ENCODE measurements at regions not wholly inside any gene's neighbourhood (a gene's known extent, or its start where the extent isn't known, plus 50 kb on each side); places are given as distances from the start of the nearest gene placed in this dataset.
"Not testable (repeated sequence)": the region's sequence is repeated elsewhere in the genome, so short reads cannot be mapped to it uniquely, and the experiment has no call there.

DNA sequence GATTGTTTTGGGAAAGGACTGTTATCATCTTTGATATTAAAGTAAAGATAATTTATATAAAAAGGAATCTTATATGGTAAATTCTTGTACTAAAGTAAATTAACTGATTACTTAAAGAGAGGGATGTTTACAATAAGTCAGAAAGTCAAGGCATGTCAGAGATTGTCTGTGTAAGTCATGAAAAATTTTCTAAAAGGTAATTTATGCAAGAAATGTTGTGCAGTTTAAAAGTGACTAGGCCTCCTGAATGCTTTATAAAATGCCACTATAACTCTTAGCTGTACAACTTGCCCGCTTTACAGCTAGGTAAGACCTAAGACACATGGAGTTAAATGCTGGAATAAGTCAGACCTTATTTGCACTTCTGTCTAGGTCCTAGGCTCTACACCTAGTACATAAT, 692.9 kb downstream of the GBE1 start:
- no peak overlapping the region for H3K4me3 ChIP-seq (ENCODE audit: low read depth, low read length)
- no peaks in the 10 kb centered on the region for H3K4me1 ChIP-seq (ENCODE audit: control insufficient read depth, insufficient read depth, low read length, poor library complexity, severe bottlenecking)
- Mint-ChIP-seq H3K9me3 (peaks cover 0 to 20% (median 16%) of the 10 kb centered on the region in 7 donors), H3K4me3 (no peak overlapping the region), H3K27ac (no peak overlapping the region), H3K36me3 (no peaks in the 10 kb centered on the region), H3K4me1 (no peaks in the 10 kb centered on the region), H3K27me3 (no peaks in the 10 kb centered on the region)
- no peaks in the 10 kb centered on the region for H3K36me3 ChIP-seq (ENCODE audit: control insufficient read depth, insufficient read depth, low read length)
- H3K27me3 ChIP-seq (ENCODE audit: control insufficient read depth, insufficient read depth, low read length), result no peaks in the 10 kb centered on the region
- no peaks in the 10 kb centered on the region for H3K9me3 ChIP-seq (ENCODE audit: control insufficient read depth in 2 of 2, low read length in 2 of 2)
- ATAC-seq (ENCODE audit: low read depth in 2 of 2), result no peak
- no peak overlapping the region for H3K27ac ChIP-seq (ENCODE audit: insufficient read depth, low read length, poor library complexity, severe bottlenecking)
- DNase-seq, result no peak

GRCh38 chr3:81063896-81064295, 697.5 kb downstream of the GBE1 start:
- DNase-seq (no peak), ATAC-seq (ENCODE audit: low read depth in 2 of 2) (no peak)
- H3K36me3 Mint-ChIP-seq, result no peaks in the 10 kb centered on the region
- peaks cover 0 to 25% (median 5%) of the 10 kb centered on the region in 7 donors for H3K9me3 Mint-ChIP-seq
- Histone ChIP-seq H3K9me3 (ENCODE audit: control insufficient read depth in 2 of 2, low read length in 2 of 2) (no peaks in the 10 kb centered on the region), H3K27ac (ENCODE audit: insufficient read depth, low read length, poor library complexity, severe bottlenecking) (no peak overlapping the region), H3K4me3 (ENCODE audit: low read depth, low read length) (no peak overlapping the region), H3K4me1 (ENCODE audit: control insufficient read depth, insufficient read depth, low read length, poor library complexity, severe bottlenecking) (no peaks in the 10 kb centered on the region), H3K36me3 (ENCODE audit: control insufficient read depth, insufficient read depth, low read length) (no peaks in the 10 kb centered on the region), H3K27me3 (ENCODE audit: control insufficient read depth, insufficient read depth, low read length) (no peaks in the 10 kb centered on the region)
- H3K27me3 Mint-ChIP-seq, result no peaks in the 10 kb centered on the region
- H3K4me1 Mint-ChIP-seq, result no peaks in the 10 kb centered on the region
- no peak overlapping the region for H3K27ac Mint-ChIP-seq
- H3K4me3 Mint-ChIP-seq, result no peak overlapping the region

GRCh38 chr3:81051133-81051532, 710.3 kb downstream of the GBE1 start:
- not testable (repeated sequence) for H3K27me3 Mint-ChIP-seq; H3K36me3 Mint-ChIP-seq; H3K9me3 ChIP-seq (ENCODE audit: control insufficient read depth in 2 of 2, low read length in 2 of 2); H3K27ac Mint-ChIP-seq; H3K36me3 ChIP-seq (ENCODE audit: control insufficient read depth, insufficient read depth, low read length); H3K4me1 ChIP-seq (ENCODE audit: control insufficient read depth, insufficient read depth, low read length, poor library complexity, severe bottlenecking); DNase-seq; H3K27me3 ChIP-seq (ENCODE audit: control insufficient read depth, insufficient read depth, low read length); H3K27ac ChIP-seq (ENCODE audit: insufficient read depth, low read length, poor library complexity, severe bottlenecking); H3K4me3 ChIP-seq (ENCODE audit: low read depth, low read length); H3K4me1 Mint-ChIP-seq; ATAC-seq (ENCODE audit: low read depth in 2 of 2); H3K4me3 Mint-ChIP-seq
- peaks cover 0 to 12% (median 2%) of the 10 kb centered on the region in 7 donors for H3K9me3 Mint-ChIP-seq

- no peak for ATAC-seq (ENCODE audit: low read depth in 2 of 2)
- no peaks in the 10 kb centered on the region for H3K36me3 Mint-ChIP-seq
These were observed 713.3 kb downstream of the GBE1 start for GRCh38 chr3:81048058-81048665.

GRCh38 chr3:81045976-81046375, 715.5 kb downstream of the GBE1 start:
- no peaks in the 10 kb centered on the region for H3K27me3 Mint-ChIP-seq
- ATAC-seq (ENCODE audit: low read depth in 2 of 2), result no peak

More at GRCh38 chr3:81048058-81048665, 713.3 kb downstream of the GBE1 start:
- Mint-ChIP-seq H3K27ac (no peak overlapping the region), H3K27me3 (no peaks in the 10 kb centered on the region), H3K4me3 (no peak overlapping the region), H3K9me3 (peaks cover 0 to 16% (median 3%) of the 10 kb centered on the region in 7 donors), H3K4me1 (no peaks in the 10 kb centered on the region)
- H3K4me1 ChIP-seq (ENCODE audit: control insufficient read depth, insufficient read depth, low read length, poor library complexity, severe bottlenecking), result no peaks in the 10 kb centered on the region
- DNase-seq, result no peak
- H3K36me3 ChIP-seq (ENCODE audit: control insufficient read depth, insufficient read depth, low read length), result no peaks in the 10 kb centered on the region
- no peaks in the 10 kb centered on the region for H3K27me3 ChIP-seq (ENCODE audit: control insufficient read depth, insufficient read depth, low read length)
- H3K4me3 ChIP-seq (ENCODE audit: low read depth, low read length), result no peak overlapping the region
- H3K27ac ChIP-seq (ENCODE audit: insufficient read depth, low read length, poor library complexity, severe bottlenecking), result no peak overlapping the region
- H3K9me3 ChIP-seq (ENCODE audit: control insufficient read depth in 2 of 2, low read length in 2 of 2), result peaks cover 0 to 2% of the 10 kb centered on the region in 2 experiments

DNA sequence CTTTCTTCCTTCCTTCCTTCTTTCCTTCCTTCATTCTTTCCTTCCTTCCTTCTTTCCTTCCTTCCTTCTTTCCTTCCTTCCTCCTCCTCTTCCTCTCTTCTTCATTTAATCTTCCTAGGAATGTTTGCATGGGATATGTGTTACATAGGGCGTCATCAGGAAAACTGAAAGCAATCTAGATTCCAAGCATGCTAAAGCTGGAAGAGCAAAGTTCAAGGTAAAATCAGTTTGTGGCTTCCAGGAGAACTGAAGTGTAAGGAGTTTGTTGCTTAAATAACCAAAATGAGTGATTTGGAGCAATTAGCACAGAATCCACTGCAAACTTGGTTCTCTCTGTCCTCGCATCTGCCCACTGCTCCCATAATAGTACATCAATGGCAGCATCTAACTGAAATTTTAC, 716.2 kb downstream of the GBE1 start:
- H3K36me3 ChIP-seq (ENCODE audit: control insufficient read depth, insufficient read depth, low read length), result no peaks in the 10 kb centered on the region
- Mint-ChIP-seq H3K4me3 (no peak overlapping the region), H3K27ac (no peak overlapping the region), H3K27me3 (no peaks in the 10 kb centered on the region), H3K4me1 (no peaks in the 10 kb centered on the region), H3K9me3 (peaks cover 0 to 16% (median 4%) of the 10 kb centered on the region in 7 donors), H3K36me3 (no peaks in the 10 kb centered on the region)
- H3K9me3 ChIP-seq (ENCODE audit: control insufficient read depth in 2 of 2, low read length in 2 of 2), result peaks cover 0 to 5% of the 10 kb centered on the region in 2 experiments
- H3K27ac ChIP-seq (ENCODE audit: insufficient read depth, low read length, poor library complexity, severe bottlenecking), result no peak overlapping the region
- ATAC-seq (ENCODE audit: low read depth in 2 of 2), result no peak
- no peaks in the 10 kb centered on the region for H3K27me3 ChIP-seq (ENCODE audit: control insufficient read depth, insufficient read depth, low read length)
- no peak overlapping the region for H3K4me3 ChIP-seq (ENCODE audit: low read depth, low read length)
- no peaks in the 10 kb centered on the region for H3K4me1 ChIP-seq (ENCODE audit: control insufficient read depth, insufficient read depth, low read length, poor library complexity, severe bottlenecking)
- no peak for DNase-seq

More at GRCh38 chr3:81045976-81046375, 715.5 kb downstream of the GBE1 start:
- H3K36me3 ChIP-seq (ENCODE audit: control insufficient read depth, insufficient read depth, low read length), result no peaks in the 10 kb centered on the region
- peaks cover 0 to 16% (median 4%) of the 10 kb centered on the region in 7 donors for H3K9me3 Mint-ChIP-seq
- no peak overlapping the region for H3K27ac ChIP-seq (ENCODE audit: insufficient read depth, low read length, poor library complexity, severe bottlenecking)
- peaks cover 0 to 5% of the 10 kb centered on the region in 2 experiments for H3K9me3 ChIP-seq (ENCODE audit: control insufficient read depth in 2 of 2, low read length in 2 of 2)
- no peak overlapping the region for H3K27ac Mint-ChIP-seq
- H3K4me1 ChIP-seq (ENCODE audit: control insufficient read depth, insufficient read depth, low read length, poor library complexity, severe bottlenecking), result no peaks in the 10 kb centered on the region
- no peaks in the 10 kb centered on the region for H3K4me1 Mint-ChIP-seq
- H3K36me3 Mint-ChIP-seq, result no peaks in the 10 kb centered on the region
- no peak for DNase-seq
- H3K27me3 ChIP-seq (ENCODE audit: control insufficient read depth, insufficient read depth, low read length), result no peaks in the 10 kb centered on the region
- no peak overlapping the region for H3K4me3 ChIP-seq (ENCODE audit: low read depth, low read length)
- no peak overlapping the region for H3K4me3 Mint-ChIP-seq

DNA sequence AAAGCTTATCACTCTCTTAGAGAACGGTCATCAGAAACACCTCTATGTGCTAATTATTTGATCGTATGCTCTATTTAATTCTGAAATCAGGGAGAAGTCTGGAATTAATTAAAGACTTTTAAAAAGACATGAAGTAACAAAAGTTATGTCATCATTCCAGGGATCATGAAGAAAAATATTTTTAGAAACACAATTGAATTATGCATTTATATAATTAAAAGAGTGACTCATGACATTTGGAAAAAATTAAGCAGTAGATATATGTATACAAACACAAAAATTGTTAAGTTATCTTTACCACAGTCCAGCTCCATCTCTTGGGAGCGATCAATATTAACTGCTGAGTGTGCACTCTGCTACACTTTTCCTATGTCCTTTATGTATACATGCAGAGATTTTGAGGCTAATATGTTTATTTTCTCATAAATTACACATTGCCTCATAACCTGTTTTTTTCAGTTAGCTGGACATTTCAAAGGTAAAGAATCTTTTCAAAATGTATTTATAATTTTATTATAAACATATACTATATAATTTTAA, 717.7 kb downstream of the GBE1 start:
- H3K9me3 Mint-ChIP-seq, result peaks cover 3 to 16% (median 4%) of the 10 kb centered on the region in 7 donors
- Histone ChIP-seq H3K36me3 (ENCODE audit: control insufficient read depth, insufficient read depth, low read length) (no peaks in the 10 kb centered on the region), H3K4me3 (ENCODE audit: low read depth, low read length) (no peak overlapping the region), H3K9me3 (ENCODE audit: control insufficient read depth in 2 of 2, low read length in 2 of 2) (peaks cover 0 to 4% of the 10 kb centered on the region in 2 experiments), H3K27me3 (ENCODE audit: control insufficient read depth, insufficient read depth, low read length) (no peaks in the 10 kb centered on the region), H3K27ac (ENCODE audit: insufficient read depth, low read length, poor library complexity, severe bottlenecking) (no peak overlapping the region), H3K4me1 (ENCODE audit: control insufficient read depth, insufficient read depth, low read length, poor library complexity, severe bottlenecking) (no peaks in the 10 kb centered on the region)
- ATAC-seq (ENCODE audit: low read depth in 2 of 2), result no peak
- H3K4me3 Mint-ChIP-seq, result no peak overlapping the region
- H3K27me3 Mint-ChIP-seq, result no peaks in the 10 kb centered on the region
- H3K27ac Mint-ChIP-seq, result no peak overlapping the region
- no peaks in the 10 kb centered on the region for H3K4me1 Mint-ChIP-seq
- no peak for DNase-seq
- H3K36me3 Mint-ChIP-seq, result no peaks in the 10 kb centered on the region

GRCh38 chr3:81043009-81043408, 718.4 kb downstream of the GBE1 start:
- Histone ChIP-seq H3K36me3 (ENCODE audit: control insufficient read depth, insufficient read depth, low read length) (no peaks in the 10 kb centered on the region), H3K4me1 (ENCODE audit: control insufficient read depth, insufficient read depth, low read length, poor library complexity, severe bottlenecking) (no peaks in the 10 kb centered on the region), H3K4me3 (ENCODE audit: low read depth, low read length) (no peak overlapping the region), H3K27ac (ENCODE audit: insufficient read depth, low read length, poor library complexity, severe bottlenecking) (no peak overlapping the region), H3K27me3 (ENCODE audit: control insufficient read depth, insufficient read depth, low read length) (no peaks in the 10 kb centered on the region), H3K9me3 (ENCODE audit: control insufficient read depth in 2 of 2, low read length in 2 of 2) (peaks cover 0 to 4% of the 10 kb centered on the region in 2 experiments)
- Mint-ChIP-seq H3K4me3 (no peak overlapping the region), H3K27ac (no peak overlapping the region), H3K9me3 (peaks cover 3 to 13% (median 4%) of the 10 kb centered on the region in 7 donors), H3K36me3 (no peaks in the 10 kb centered on the region), H3K4me1 (no peaks in the 10 kb centered on the region), H3K27me3 (no peaks in the 10 kb centered on the region)
- DNase-seq (no peak), ATAC-seq (ENCODE audit: low read depth in 2 of 2) (no peak)
